ENCODE measurements at regions not wholly inside any gene's neighbourhood (a gene's known extent, or its start where the extent isn't known, plus 50 kb on each side); places are given as distances from the start of the nearest gene placed in this dataset.

DNA sequence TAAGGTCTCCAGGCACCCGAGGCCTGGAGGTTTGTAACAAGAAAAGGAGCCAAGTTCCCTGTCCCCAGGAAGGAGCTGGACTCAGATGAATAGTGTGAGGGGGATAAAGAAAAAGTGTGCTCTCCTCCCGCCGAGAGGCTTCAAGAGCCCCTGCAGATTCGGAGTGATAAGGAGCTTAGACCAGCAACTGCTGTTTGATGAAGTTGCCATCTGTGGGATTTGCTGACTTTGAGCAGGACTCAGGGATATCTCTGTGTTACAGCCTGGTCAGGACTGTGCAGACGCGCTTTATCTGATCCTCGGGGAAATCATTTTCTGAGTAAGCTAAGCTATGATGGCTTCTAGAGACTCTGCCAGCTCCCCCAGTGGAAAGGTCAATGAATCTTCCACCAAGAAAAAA, 1017.0 kb downstream of the TBC1D22A start:
- DNase-seq = no peak

GRCh38 chr22:47778160-47778658, 1015.8 kb downstream of the TBC1D22A start:
- no peak for DNase-seq

- no peak for DNase-seq
Observed at GRCh38 chr22:47777426-47777825, 1015.0 kb downstream of the TBC1D22A start.

DNA sequence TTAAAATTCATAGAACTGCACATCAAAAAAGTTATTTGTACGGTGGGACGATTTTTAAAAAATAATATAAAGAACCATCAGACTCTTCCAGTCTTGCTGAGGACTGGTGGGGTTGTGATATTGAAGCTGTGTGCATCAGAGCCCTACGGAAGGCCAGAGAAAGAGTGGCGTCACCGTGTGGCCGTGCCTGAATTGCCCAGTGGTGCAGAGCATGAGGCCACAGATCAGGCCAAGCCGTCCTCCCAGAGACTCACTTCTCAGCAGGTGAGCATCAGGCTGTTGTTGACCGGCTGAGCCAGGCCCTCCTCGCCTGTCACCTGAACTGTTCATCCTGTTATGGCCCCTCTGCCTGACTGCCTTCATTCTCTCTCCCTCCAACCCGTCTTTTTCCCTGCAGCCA, 1013.9 kb downstream of the TBC1D22A start:
- DNase-seq = no peak

DNA sequence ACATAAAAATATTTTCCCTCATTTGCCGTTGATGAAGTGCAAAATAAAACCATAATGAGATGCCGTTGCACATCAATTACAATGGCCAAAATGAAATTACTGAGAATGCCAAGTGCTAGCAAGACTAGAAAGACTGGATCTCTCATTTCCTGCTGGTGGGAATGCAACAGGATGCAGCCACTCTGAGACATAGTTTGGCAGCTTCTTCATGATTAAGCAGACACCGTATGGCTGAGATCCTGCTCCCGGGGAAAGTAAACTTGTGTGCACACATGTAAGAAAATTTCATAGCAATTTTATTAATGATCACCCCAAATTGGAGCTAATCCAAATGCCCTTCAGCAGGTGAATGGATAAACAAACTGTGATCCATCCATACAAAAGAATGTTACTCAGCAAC, 1013.2 kb downstream of the TBC1D22A start:
- DNase-seq = no peak

GRCh38 chr22:47775191-47775590, 1012.7 kb downstream of the TBC1D22A start:
- DNase-seq = no peak

- no peak for DNase-seq
Observed at GRCh38 chr22:47773635-47774034, 1011.2 kb downstream of the TBC1D22A start.

DNA sequence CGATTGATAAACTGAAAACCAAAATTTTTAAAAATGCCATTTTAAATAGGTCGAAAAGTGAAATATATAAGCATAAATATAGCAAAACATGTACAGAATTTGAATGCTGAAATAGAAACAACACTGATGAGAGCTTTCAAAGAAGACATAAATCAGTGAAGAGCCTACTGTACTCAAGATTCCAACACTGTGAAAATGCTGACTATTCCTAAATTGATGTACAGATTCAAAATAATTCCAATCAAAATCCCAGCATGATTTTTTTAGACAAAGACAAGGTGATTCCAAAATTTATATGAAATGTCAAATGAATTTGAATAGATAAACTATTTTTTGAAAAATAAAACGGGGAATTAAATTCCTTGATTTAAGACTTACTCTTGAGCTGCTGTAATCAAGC, 1010.4 kb downstream of the TBC1D22A start:
- DNase-seq = no peak

DNA sequence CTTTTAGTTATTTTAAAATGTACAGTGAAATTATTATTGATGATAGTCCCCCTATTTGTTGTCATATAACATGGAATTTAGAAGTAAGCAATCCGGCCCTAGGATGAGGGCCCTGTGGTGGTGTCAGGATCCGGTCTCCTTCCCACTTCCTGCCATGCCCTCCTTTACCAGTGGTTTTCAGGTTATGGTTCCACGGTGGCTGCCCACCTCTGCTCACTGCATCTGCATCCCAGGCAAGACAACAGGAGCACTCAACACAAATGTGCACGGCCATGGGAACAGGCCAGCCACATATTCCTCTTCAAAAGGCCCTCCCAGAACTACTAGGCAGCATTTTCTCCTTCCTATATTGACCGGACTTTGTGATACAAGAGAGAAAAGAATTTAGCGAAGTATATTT, 1007.2 kb downstream of the TBC1D22A start:
- no peak for DNase-seq

DNA sequence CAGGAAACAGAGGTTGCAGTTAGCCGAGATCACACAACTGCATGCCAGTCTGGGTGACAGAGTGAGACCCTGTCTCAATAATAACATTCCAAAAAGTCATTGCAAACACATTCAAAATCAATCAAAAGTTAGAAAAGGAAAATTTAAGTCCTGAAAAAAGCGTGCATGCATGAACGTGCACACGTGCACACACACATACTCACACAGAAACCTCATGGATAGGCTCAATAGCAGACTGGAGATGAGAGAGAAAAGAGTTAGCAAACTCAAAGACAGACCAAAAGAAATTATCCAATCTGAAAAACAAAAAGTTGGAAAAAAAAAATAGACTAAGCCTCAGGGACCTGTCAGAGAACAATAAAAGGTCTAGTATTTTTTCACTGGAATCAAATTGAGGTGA, 1005.6 kb downstream of the TBC1D22A start:
- no peak for DNase-seq

DNA sequence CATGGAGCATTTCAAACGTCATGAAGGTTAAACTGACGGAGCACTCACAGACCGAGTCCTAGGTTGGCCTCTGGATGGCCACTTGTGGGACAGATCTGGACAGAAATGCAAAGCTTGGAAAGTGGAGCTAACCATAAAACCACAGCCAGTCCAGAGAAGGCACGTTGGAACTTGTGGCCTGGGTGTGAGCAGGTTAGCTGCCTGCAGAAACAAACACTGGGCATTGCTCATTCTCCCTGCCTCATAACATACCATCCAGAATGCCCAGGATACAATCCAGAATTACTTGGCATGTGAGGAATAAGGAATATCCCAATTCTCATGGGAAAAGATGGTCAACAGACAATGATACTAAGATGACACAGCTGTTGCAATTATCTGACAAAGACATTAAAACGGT, 1005.0 kb downstream of the TBC1D22A start:
- DNase-seq = no peak

DNA sequence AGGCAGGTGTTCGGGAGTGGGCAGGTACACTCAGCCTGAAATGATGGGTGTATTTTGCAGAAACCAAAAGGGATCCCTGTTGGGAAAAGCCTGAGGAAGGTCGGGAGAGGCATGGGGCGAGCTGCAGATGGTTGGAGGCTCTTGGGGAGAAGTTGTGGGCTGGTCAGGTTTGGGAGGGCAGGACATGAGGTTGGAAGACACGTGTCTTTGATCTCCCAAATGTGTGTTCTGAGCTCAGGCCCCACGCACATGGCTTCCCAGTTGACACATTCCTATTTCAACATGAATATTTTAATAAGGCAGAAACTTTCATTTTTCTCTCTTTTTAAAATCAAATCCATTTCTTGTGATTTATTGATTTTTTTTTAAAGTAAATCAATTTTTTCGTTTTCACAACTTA, 1003.3 kb downstream of the TBC1D22A start:
- DNase-seq = no peak

DNA sequence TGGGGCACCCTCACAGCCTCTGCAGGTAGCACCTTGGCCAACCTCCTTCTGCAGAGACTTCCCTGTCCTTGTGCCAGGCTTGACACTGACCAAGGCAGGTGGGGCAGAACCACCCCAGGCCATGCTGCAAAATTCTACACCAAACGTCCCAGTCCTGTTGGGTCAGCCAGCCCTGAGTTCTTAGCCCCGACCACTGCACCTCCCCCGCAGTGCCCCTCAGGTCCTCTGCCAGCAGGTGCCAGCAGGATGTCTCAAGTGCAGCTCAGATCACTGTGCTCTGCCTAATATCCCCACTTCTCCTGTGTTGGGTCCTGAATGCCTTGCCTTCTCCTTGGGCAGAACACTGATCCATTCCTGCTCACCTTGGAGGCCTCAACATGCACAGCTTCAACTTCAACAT, 999.7 kb downstream of the TBC1D22A start:
- no peak for DNase-seq

DNA sequence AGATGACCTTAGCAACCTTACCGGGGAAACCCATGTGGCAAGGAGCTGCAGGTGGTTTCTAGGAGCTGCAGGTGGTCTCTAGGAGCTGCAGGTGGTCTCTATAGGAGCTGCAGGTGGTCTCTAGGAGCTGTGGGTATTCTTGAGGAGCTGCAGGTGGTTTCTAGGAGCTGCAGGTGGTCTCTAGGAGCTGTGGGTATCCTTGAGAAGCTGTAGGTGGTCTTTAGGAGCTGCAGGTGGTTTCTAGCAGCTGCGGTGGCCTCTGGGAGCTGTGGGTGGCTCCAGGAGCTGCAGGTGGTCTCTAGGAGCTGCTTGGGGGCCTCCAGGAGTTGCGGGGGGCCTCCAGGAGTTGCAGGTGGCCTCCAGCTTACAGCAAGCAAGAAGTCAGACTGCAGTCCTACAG, 997.5 kb downstream of the TBC1D22A start:
- no peak for DNase-seq

- no peak for DNase-seq
Observed at GRCh38 chr22:47757741-47758140, 995.3 kb downstream of the TBC1D22A start.

- no peak for DNase-seq
Observed at GRCh38 chr22:47750086-47750485, 987.6 kb downstream of the TBC1D22A start.

GRCh38 chr22:47748957-47749356, 986.5 kb downstream of the TBC1D22A start:
- DNase-seq = no peak

DNA sequence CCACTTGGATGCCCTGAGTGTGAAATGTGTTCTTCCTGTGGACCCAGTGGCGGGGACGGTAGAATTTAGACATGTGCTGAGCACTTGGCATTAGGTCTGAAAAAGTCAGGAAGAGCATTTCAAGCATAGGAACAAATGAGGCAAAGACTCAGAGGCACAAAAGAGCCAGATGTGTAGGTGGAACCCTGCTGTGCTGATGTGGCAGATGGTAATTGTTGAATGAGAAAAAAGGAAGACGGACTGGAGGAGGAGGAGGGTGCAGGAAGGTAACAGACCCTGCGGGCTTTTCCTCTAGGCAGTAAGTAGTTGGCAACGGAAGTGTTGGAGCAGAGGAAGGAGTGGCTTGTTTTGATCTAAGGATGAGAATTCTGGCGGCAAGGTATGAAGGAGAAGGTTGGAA, 985.8 kb downstream of the TBC1D22A start:
- DNase-seq = no peak

DNA sequence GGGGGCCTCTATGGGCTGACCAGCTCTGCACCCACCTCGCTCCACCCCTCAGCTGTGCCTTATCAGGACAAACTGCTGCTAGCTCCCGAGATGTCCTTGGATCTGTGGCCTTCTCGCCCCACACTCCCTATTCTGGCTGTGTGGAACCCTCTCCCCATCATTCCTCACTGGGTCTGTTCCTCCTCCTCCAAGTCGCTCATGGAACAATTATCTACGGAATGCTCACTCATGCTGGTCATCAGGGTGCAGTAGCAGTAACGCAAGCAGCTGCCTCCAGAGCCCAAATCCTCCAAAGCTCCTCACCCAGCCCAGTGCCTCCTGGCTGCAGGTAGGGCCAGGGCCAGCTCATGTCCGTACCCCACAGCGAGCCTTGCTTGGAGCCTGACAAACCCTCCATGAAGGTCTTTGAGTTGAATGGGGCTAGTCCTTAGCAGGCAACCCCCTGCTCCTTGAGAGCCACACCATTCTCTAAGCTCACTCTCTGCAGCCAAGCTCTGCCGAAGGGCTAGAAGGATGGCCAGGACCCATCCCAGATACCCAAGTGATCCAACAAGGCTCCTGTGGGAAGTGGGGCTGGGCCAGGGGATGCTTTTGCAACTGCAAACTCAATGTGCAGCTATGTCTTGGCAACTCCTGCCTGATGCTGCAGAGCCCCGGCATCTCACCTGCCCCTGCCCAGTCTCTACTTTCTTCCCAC, 977.8 kb downstream of the TBC1D22A start:
- DNase-seq = no peak

DNA sequence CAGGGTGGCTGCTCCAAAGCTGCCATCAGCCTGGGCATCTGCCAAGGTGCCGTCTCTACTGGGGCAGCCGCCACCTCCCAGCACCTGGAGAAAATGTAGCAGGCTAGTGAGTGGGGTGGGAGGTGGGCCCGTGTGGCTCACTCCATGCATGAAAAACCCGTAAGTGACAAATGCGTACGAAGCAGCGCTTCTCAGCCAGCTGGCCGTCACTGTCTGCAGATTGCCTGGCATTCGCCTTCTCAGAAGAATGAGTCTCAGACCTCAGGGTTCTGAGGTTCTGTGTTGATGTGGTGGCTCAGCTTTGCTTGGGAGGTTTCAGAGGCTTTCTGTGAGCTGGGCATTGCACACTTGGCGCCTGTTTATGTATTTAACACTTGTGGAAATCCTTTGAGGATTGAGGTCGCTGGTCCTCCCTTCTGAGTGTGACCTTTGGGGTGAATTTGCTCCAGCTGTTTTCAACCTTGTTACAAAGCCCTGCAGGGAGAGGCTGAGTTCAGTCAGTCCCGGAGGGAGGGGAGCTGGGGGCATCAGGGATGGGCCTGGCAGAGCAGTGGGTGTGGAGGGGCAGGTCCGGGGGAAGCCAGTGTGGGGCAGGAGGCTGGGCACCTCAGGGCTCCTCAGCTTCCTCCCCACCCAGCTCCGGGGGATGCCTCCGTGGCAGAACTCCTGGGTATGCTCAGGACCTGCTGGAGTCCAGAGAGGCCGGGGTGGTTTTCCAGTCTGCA, 977.0 kb downstream of the TBC1D22A start:
- DNase-seq = no peak

GRCh38 chr22:47738472-47739013, 976.1 kb downstream of the TBC1D22A start:
- no peak for DNase-seq

GRCh38 chr22:47736186-47737034, 974.0 kb downstream of the TBC1D22A start:
- no peak for DNase-seq

DNA sequence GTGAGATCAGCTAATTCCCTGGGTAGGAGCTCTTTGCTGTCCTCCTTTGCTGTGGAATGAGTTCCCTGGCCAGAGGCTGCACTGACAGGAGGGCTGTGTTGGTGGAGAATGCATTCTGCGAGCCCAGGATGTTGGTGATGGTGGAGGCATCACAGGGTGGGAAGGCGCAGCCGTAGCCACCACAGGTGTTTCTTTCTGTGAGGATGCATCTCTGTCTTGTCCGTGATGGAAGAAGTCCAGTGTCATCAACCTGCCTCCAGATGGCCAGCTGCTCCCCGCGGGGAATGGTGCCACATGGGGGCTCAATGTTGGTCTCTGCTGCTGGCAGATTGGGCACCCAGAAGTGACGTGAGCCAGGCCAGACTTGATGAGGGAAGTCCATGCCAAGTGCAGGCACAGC, 972.1 kb downstream of the TBC1D22A start:
- no peak for DNase-seq

Measured in stimulated activated CD4-positive, alpha-beta T cell treated with anti-CD3 and anti-CD28 coated beads, Interleukin-4, amount 100 ng/mL, for 24 hours (primary cell).